HG02973 (cell line): ENCODE measurements at regions not wholly inside any gene's neighbourhood (a gene's known extent, or its start where the extent isn't known, plus 50 kb on each side); places are given as distances from the start of the nearest gene placed in this dataset.

Experiments used
- ATAC-seq: cut with Tn5 transposase; IDR thresholded peaks from one replicate; pipeline ENCODE4 v1.9.1; 2021; ENCODE audit warnings: moderate library complexity; ENCODE audit not compliant: unreplicated experiment

DNA sequence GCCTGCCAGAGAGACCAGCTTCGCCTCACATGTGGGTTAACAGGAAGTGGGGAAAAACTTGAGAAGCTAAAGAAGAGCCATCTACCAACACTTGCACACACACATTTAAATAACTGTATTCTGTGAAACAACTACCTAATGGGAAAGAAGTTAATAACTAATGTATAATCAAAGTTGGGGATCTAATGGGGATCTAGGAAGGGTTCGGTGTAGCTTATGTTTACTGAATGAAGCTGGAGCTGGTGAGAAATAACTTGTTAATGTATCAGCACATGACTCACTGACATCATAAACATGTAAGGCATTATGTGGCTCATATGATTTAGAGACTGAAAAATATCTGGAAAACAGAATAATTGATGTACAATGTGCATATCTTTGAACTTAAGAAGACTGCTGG is 421.3 kb upstream of the NXPH2 start:
- ATAC-seq = no peak

DNA sequence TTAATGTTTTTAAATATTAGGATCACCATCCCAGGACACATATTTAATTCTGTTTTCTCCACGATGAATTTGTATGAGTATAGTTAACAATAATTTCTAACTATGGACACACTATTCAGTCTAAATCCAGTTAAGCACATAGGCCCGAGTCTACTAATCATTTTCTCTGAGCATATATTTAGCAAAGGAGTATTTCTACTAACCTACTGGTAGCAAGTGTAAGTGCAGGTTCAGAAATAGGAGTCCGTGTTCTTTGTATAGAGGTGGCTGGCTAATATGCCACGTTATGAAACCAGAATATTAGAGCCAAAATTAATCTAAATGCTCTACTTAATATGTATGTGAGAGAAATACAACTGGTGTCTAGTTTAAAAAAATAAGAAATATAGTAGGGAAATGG is 416.6 kb upstream of the NXPH2 start:
- ATAC-seq = no peak

DNA sequence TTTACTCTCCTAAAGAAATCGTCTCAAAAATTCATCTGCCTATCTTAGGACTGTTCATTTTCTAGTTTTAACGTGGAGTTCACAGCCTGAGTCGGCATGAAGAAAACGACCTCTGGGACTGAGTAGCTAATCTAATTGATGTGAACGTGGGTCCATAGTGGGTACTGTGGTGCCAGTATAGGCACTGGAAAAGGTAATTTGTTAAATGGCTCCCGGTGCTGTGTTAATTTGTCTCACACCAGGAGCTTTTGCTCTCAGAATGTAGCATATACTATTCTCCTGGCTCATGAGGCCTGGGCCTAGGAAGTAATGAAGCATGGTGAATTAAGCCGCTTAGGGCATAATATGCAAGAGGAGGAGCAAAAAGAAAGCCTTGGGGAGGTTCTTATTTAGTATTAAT is 414.4 kb upstream of the NXPH2 start:
- no peak for ATAC-seq

GRCh38 chr2:139177041-139177440 is 396.9 kb upstream of the NXPH2 start:
- ATAC-seq = no peak

- ATAC-seq = no peak
These were observed 395.3 kb upstream of the NXPH2 start for GRCh38 chr2:139175510-139175909.

- ATAC-seq = no peak
These were observed 390.2 kb upstream of the NXPH2 start for GRCh38 chr2:139170406-139170805.

DNA sequence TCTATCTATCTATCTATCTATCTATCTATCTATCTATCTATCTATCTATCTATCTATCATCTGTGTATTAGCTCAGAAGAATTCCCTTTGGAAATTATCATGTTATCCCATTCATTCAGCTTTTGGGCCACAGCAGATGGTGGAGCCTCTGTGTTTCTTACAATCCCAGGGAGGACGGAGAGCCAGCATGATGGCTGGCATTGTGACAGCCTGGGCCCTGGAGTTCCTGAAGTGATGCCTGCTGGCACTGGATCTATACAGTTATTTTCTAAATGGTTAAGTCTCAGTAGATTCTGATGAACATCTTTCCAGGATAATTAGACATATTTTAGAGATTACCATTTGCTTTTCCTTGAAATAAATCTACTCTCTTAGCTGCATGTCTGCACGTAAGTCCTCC is 385.4 kb upstream of the NXPH2 start:
- ATAC-seq = no peak

GRCh38 chr2:139165041-139165440 is 384.9 kb upstream of the NXPH2 start:
- no peak for ATAC-seq

GRCh38 chr2:139162957-139163356 is 382.8 kb upstream of the NXPH2 start:
- no peak for ATAC-seq

DNA sequence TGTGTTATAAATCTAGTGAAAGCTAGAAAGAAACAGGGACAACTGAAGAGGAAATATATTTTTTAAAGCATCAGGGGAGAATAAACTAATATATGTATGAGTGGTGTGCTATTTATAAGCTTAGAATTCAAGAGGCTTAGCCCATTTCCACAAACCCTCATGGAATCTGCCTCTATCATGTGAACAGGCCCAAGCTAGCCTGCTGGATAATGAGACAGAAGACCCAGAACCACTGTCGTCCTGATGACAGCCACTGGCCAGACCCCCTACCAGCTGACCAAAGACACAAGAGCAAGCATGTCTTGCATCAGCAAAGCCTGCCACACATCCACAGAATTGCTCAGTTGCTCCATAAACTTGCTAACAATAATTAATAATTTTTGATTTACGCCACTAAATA is 382.3 kb upstream of the NXPH2 start:
- ATAC-seq = no peak

GRCh38 chr2:139160836-139161235 is 380.6 kb upstream of the NXPH2 start:
- ATAC-seq = no peak

GRCh38 chr2:139159177-139159576 is 379.0 kb upstream of the NXPH2 start:
- no peak for ATAC-seq

DNA sequence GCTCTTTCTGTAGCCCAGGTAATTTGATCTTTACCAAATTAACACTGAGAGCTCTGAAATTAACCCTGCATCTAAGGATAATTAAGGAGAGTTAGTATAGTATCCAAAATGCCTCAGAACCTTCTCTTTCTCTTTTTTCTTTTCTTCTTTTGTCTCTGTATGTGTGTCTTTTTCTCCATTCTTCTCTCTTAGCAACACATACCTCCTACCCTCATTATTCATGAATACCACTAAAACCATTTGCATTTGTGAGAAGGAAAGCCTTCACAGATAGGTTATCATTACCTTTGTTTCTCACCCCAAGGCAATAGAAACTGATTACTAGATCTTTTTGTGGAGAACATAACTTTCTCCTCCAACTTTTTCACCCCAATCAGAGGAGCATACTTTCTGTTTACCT is 376.5 kb upstream of the NXPH2 start:
- ATAC-seq = no peak

GRCh38 chr2:139155991-139156390 is 375.8 kb upstream of the NXPH2 start:
- ATAC-seq = no peak

- ATAC-seq = no peak
These were observed 362.2 kb upstream of the NXPH2 start for GRCh38 chr2:139142252-139142880.

DNA sequence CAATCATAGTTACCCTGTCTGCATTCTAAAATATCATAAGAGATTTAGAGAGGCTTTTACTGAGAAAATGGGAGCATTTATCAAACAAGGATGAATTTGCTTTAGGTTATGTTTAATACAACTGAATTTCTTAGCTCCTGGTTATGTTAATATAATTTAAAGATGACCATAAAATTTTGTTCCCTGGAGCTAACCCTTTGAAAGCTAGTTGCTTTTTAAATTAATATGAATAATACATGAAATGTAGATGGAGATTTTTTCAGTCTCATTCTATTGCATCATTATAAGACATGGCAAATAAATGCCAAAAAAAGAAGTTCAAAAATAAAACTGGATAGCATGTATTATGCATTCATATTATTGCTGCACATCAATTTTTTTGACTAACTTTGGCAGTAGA is 344.1 kb upstream of the NXPH2 start:
- ATAC-seq = no peak

GRCh38 chr2:139123795-139124194 is 343.6 kb upstream of the NXPH2 start:
- ATAC-seq = no peak

GRCh38 chr2:139122711-139123158 is 342.5 kb upstream of the NXPH2 start:
- no peak for ATAC-seq

DNA sequence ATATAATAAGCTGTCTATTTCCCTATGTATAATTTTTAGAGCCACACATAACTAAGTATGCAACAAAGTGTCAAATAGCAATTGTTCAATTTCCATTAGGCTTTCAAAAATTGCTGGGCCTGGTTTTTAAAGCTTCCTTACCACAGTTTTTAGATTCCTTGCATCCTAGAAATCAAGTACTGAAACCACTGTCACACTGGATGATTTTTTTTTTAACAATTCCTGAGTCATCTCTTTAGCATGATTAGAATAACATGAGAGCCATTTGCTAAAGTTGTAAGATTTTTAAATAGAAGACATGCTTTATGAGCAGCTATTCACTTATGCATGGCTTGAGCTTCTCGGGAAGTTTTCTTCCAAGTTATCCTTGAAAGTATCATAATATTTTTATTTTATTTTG is 319.5 kb upstream of the NXPH2 start:
- no peak for ATAC-seq

DNA sequence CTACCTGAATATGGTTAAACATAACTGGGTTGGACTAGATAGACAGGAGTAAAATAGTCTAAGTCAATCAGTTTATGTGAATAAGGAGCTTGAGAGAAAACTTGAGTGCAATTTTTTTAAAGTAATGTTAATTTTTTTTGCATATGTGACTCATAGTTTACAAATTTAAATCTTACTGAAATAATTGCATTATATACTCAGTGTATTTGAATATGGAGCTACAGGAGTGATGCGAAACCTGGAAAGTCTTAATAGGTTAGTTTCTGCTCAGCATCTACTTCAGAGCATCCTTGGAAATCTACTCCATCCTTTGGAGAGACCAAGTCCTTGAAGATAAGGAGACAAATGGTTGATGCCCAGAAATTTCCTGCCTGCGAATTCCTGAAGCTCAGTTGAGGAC is 318.8 kb upstream of the NXPH2 start:
- no peak for ATAC-seq

DNA sequence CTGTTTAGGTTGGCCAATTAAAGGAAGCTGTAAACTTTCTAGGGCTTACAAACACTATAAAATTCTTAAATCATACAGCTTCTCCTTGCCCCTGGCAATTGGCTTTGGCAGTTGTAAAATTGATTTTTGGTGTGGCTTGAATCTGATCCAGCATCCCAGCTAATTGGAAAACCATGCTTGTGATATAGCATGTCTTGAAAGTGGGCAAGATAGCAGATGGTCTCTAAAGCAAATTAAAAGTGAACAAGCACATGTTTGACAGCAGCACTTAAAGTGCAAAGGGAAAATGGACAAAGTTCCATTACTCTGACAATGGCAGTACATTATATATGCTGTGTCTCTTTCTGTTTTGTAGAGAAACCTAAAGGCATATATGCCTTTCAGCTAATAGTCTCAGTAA is 302.9 kb upstream of the NXPH2 start:
- no peak for ATAC-seq

DNA sequence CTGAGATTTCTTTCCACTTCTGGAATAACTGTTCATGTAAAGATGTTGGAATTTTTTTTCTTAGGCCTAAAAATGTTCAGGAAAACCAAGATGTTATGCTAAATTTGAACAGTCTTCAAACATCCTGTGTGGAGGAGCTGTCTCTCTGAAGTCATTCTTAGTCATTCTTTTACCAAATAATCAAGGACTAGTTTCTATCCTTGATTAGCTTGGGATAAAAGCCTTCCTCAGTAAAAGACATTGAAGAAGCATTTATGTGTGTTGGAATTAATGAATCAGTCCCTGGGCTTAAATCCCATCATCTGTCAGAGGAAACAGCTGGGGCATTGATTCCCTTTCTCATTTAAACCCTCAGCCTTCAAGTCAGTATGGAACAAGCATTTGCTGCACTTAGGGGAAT is 300.1 kb upstream of the NXPH2 start:
- ATAC-seq = no peak

GRCh38 chr2:139079311-139079710 is 299.1 kb upstream of the NXPH2 start:
- no peak for ATAC-seq
